ENCODE measurements at regions not wholly inside any gene's neighbourhood (a gene's known extent, or its start where the extent isn't known, plus 50 kb on each side); places are given as distances from the start of the nearest gene placed in this dataset.

DNA sequence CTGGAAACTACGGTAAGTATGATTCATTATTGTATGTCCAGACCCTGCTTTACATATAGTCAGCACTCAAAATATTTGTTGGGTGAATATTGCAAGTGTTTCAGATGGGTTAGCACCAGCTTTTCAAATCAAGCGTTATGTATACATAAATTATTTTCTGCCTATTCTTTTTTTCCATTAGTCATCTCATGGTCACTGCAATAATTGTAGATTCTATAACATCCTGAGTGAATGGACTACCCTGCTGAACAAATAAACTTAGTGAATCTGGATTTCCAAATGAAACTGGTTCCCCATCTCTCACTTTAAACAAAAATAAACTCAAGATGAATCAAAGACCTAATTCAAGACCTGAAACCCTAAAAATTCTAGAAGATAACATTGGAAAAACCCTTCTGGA is 152.3 kb downstream of the DIO2 start:
- TF ChIP-seq, protein P1, sequence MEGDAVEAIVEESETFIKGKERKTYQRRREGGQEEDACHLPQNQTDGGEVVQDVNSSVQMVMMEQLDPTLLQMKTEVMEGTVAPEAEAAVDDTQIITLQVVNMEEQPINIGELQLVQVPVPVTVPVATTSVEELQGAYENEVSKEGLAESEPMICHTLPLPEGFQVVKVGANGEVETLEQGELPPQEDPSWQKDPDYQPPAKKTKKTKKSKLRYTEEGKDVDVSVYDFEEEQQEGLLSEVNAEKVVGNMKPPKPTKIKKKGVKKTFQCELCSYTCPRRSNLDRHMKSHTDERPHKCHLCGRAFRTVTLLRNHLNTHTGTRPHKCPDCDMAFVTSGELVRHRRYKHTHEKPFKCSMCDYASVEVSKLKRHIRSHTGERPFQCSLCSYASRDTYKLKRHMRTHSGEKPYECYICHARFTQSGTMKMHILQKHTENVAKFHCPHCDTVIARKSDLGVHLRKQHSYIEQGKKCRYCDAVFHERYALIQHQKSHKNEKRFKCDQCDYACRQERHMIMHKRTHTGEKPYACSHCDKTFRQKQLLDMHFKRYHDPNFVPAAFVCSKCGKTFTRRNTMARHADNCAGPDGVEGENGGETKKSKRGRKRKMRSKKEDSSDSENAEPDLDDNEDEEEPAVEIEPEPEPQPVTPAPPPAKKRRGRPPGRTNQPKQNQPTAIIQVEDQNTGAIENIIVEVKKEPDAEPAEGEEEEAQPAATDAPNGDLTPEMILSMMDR (conservative IDR thresholded peaks at IDR 0.05; ENCODE audit: low read depth in 2 of 2) = no peak
- TF ChIP-seq, protein P2, sequence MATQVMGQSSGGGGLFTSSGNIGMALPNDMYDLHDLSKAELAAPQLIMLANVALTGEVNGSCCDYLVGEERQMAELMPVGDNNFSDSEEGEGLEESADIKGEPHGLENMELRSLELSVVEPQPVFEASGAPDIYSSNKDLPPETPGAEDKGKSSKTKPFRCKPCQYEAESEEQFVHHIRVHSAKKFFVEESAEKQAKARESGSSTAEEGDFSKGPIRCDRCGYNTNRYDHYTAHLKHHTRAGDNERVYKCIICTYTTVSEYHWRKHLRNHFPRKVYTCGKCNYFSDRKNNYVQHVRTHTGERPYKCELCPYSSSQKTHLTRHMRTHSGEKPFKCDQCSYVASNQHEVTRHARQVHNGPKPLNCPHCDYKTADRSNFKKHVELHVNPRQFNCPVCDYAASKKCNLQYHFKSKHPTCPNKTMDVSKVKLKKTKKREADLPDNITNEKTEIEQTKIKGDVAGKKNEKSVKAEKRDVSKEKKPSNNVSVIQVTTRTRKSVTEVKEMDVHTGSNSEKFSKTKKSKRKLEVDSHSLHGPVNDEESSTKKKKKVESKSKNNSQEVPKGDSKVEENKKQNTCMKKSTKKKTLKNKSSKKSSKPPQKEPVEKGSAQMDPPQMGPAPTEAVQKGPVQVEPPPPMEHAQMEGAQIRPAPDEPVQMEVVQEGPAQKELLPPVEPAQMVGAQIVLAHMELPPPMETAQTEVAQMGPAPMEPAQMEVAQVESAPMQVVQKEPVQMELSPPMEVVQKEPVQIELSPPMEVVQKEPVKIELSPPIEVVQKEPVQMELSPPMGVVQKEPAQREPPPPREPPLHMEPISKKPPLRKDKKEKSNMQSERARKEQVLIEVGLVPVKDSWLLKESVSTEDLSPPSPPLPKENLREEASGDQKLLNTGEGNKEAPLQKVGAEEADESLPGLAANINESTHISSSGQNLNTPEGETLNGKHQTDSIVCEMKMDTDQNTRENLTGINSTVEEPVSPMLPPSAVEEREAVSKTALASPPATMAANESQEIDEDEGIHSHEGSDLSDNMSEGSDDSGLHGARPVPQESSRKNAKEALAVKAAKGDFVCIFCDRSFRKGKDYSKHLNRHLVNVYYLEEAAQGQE (IDR thresholded peaks at IDR 0.05; ENCODE audit: unreplicated experiment) = no peak
- TF ChIP-seq EZH2 (IDR thresholded peaks at IDR 0.05; ENCODE audit: low read depth, unreplicated experiment) = no peak
- TF ChIP-seq CREB1 (CRISPR knock-in tag; IDR thresholded peaks at IDR 0.05; ENCODE audit: low read depth) = no peak
- no peak for TF ChIP-seq POLR2AphosphoS5 (IDR thresholded peaks at IDR 0.05; ENCODE audit: low read depth)
- TF ChIP-seq, protein P3, sequence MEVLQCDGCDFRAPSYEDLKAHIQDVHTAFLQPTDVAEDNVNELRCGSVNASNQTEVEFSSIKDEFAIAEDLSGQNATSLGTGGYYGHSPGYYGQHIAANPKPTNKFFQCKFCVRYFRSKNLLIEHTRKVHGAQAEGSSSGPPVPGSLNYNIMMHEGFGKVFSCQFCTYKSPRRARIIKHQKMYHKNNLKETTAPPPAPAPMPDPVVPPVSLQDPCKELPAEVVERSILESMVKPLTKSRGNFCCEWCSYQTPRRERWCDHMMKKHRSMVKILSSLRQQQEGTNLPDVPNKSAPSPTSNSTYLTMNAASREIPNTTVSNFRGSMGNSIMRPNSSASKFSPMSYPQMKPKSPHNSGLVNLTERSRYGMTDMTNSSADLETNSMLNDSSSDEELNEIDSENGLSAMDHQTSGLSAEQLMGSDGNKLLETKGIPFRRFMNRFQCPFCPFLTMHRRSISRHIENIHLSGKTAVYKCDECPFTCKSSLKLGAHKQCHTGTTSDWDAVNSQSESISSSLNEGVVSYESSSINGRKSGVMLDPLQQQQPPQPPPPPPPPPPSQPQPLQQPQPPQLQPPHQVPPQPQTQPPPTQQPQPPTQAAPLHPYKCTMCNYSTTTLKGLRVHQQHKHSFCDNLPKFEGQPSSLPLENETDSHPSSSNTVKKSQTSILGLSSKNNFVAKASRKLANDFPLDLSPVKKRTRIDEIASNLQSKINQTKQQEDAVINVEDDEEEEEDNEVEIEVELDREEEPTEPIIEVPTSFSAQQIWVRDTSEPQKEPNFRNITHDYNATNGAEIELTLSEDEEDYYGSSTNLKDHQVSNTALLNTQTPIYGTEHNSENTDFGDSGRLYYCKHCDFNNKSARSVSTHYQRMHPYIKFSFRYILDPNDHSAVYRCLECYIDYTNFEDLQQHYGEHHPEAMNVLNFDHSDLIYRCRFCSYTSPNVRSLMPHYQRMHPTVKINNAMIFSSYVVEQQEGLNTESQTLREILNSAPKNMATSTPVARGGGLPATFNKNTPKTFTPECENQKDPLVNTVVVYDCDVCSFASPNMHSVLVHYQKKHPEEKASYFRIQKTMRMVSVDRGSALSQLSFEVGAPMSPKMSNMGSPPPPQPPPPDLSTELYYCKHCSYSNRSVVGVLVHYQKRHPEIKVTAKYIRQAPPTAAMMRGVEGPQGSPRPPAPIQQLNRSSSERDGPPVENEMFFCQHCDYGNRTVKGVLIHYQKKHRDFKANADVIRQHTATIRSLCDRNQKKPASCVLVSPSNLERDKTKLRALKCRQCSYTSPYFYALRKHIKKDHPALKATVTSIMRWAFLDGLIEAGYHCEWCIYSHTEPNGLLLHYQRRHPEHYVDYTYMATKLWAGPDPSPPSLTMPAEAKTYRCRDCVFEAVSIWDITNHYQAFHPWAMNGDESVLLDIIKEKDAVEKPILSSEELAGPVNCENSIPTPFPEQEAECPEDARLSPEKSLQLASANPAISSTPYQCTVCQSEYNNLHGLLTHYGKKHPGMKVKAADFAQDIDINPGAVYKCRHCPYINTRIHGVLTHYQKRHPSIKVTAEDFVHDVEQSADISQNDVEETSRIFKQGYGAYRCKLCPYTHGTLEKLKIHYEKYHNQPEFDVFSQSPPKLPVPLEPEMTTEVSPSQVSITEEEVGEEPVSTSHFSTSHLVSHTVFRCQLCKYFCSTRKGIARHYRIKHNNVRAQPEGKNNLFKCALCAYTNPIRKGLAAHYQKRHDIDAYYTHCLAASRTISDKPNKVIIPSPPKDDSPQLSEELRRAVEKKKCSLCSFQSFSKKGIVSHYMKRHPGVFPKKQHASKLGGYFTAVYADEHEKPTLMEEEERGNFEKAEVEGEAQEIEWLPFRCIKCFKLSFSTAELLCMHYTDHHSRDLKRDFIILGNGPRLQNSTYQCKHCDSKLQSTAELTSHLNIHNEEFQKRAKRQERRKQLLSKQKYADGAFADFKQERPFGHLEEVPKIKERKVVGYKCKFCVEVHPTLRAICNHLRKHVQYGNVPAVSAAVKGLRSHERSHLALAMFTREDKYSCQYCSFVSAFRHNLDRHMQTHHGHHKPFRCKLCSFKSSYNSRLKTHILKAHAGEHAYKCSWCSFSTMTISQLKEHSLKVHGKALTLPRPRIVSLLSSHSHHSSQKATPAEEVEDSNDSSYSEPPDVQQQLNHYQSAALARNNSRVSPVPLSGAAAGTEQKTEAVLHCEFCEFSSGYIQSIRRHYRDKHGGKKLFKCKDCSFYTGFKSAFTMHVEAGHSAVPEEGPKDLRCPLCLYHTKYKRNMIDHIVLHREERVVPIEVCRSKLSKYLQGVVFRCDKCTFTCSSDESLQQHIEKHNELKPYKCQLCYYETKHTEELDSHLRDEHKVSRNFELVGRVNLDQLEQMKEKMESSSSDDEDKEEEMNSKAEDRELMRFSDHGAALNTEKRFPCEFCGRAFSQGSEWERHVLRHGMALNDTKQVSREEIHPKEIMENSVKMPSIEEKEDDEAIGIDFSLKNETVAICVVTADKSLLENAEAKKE (CRISPR knock-in tag; IDR thresholded peaks at IDR 0.05) = no peak
- TF ChIP-seq EZH2phosphoT487 (IDR thresholded peaks at IDR 0.05; ENCODE audit: unreplicated experiment) = no peak
- no peak for TF ChIP-seq STAT1 (IDR thresholded peaks at IDR 0.05; ENCODE audit: unreplicated experiment)
- TF ChIP-seq JUNB (IDR thresholded peaks at IDR 0.05; ENCODE audit: unreplicated experiment) = no peak
- TF ChIP-seq NANOG (IDR thresholded peaks at IDR 0.05; ENCODE audit: borderline replicate concordance) = no peak
- TF ChIP-seq, protein P4, sequence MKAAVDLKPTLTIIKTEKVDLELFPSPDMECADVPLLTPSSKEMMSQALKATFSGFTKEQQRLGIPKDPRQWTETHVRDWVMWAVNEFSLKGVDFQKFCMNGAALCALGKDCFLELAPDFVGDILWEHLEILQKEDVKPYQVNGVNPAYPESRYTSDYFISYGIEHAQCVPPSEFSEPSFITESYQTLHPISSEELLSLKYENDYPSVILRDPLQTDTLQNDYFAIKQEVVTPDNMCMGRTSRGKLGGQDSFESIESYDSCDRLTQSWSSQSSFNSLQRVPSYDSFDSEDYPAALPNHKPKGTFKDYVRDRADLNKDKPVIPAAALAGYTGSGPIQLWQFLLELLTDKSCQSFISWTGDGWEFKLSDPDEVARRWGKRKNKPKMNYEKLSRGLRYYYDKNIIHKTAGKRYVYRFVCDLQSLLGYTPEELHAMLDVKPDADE (IDR thresholded peaks at IDR 0.05) = no peak
